ENCODE measurements at regions not wholly inside any gene's neighbourhood (a gene's known extent, or its start where the extent isn't known, plus 50 kb on each side); places are given as distances from the start of the nearest gene placed in this dataset.
"Not testable (repeated sequence)": the region's sequence is repeated elsewhere in the genome, so short reads cannot be mapped to it uniquely, and the experiment has no call there.

GRCh38 chr21:38041493-38041892 is 125.2 kb upstream of the KCNJ6 start:
- no peak for DNase-seq

- no peak for DNase-seq
Measured at GRCh38 chr21:38042246-38042645, 126.0 kb upstream of the KCNJ6 start.

- DNase-seq = no peak
Measured at GRCh38 chr21:38048167-38048566, 131.9 kb upstream of the KCNJ6 start.

- DNase-seq = no peak
Measured at GRCh38 chr21:38054334-38054733, 138.1 kb upstream of the KCNJ6 start.

- DNase-seq = no peak
Measured at GRCh38 chr21:38056481-38056880, 140.2 kb upstream of the KCNJ6 start.

GRCh38 chr21:38057626-38058025 is 141.4 kb upstream of the KCNJ6 start:
- no peak for DNase-seq

- no peak for DNase-seq
Measured at GRCh38 chr21:38060533-38060932, 144.3 kb upstream of the KCNJ6 start.

GRCh38 chr21:38067086-38067739 is 151.0 kb upstream of the KCNJ6 start:
- no peak for DNase-seq

GRCh38 chr21:38072489-38072888 is 156.2 kb upstream of the KCNJ6 start:
- no peak for DNase-seq

GRCh38 chr21:38075833-38076587 is 159.8 kb upstream of the KCNJ6 start:
- no peak for DNase-seq

- DNase-seq = no peak
Measured at GRCh38 chr21:38077569-38077968, 161.3 kb upstream of the KCNJ6 start.

- no peak for DNase-seq
Measured at GRCh38 chr21:38080888-38081287, 164.6 kb upstream of the KCNJ6 start.

GRCh38 chr21:38081708-38082107 is 165.5 kb upstream of the KCNJ6 start:
- DNase-seq = no peak

- no peak for DNase-seq
Measured at GRCh38 chr21:38082936-38083485, 166.8 kb upstream of the KCNJ6 start.

GRCh38 chr21:38083535-38083934 is 167.3 kb upstream of the KCNJ6 start:
- no peak for DNase-seq

GRCh38 chr21:38086580-38086979 is 170.2 kb upstream of the KCNJ15 start:
- DNase-seq = no peak

GRCh38 chr21:38088916-38089762 is 167.7 kb upstream of the KCNJ15 start:
- DNase-seq = no peak

GRCh38 chr21:38089763-38090046 is 167.1 kb upstream of the KCNJ15 start:
- no peak for DNase-seq

- not testable (repeated sequence) for DNase-seq
Measured at GRCh38 chr21:38091061-38091460, 165.7 kb upstream of the KCNJ15 start.

- no peak for DNase-seq
Measured at GRCh38 chr21:38092051-38092450, 164.7 kb upstream of the KCNJ15 start.

GRCh38 chr21:38095220-38095619 is 161.6 kb upstream of the KCNJ15 start:
- no peak for DNase-seq

GRCh38 chr21:38097789-38098188 is 159.0 kb upstream of the KCNJ15 start:
- DNase-seq = no peak

- DNase-seq = no peak
Measured at GRCh38 chr21:38112219-38112789, 144.5 kb upstream of the KCNJ15 start.
